ENCODE measurements at regions not wholly inside any gene's neighbourhood (a gene's known extent, or its start where the extent isn't known, plus 50 kb on each side); places are given as distances from the start of the nearest gene placed in this dataset.

GRCh38 chr15:46178138-46178537 is 543.3 kb downstream of the SQOR start:
- no peak for TF ChIP-seq CTCF (conservative IDR thresholded peaks at IDR 0.05; ENCODE audit: low read depth, low read length)
- no peak for TF ChIP-seq EZH2 (IDR thresholded peaks at IDR 0.05; ENCODE audit: low read length, unreplicated experiment)
- TF ChIP-seq EZH2phosphoT487 (IDR thresholded peaks at IDR 0.05; ENCODE audit: borderline replicate concordance, low read length), result no peak

All from PC-3 (cell line).